HCT116 (cell line): ENCODE measurements at regions not wholly inside any gene's neighbourhood (a gene's known extent, or its start where the extent isn't known, plus 50 kb on each side); places are given as distances from the start of the nearest gene placed in this dataset.

Experiments
- ATAC-seq: fragments of 200-7000 bp; cut with Tn5 transposase; 2 replicates; pipeline ENCODE4 v1.9.1; 2020; ENCODE audit warnings: mild to moderate bottlenecking, moderate library complexity
- BruUV-seq: library from RNA; stranded (reverse); fragments of 400-500 nt; replicated peaks from 2 replicates; lab custom pipeline; 2021; lab: Mats Ljungman, UMichigan
- CTCF ChIA-PET: fragments of 300-600 bp; sonication (Branson Sonifier 250); formaldehyde crosslinking; loops from one replicate; lab custom pipeline; 2021; ENCODE audit warnings: antibody characterized with exemption; lab: Charles Lee
- POLR2A ChIA-PET: fragments of 300-600, 350-600 bp; sonication (Branson Sonifier 250); formaldehyde crosslinking; loops from one replicate; lab custom pipeline; 2021; ENCODE audit warnings: antibody characterized with exemption; lab: Charles Lee
- RAD21 ChIA-PET, 2 experiments: fragments of 300-600 bp; sonication (Branson Sonifier 250); formaldehyde crosslinking; loops; one replicate each; lab custom pipeline; 2023; ENCODE audit warnings: low total read pairs in 2 of 2; ENCODE audit not compliant: uncharacterized antibody in 2 of 2, unreplicated experiment in 2 of 2, low non-redundant PET in 1 of 2; lab: Charles Lee
- DNase-seq: peaks from one replicate; pipeline ENCODE4 v3.0.0-alpha.2; 2010; ENCODE audit warnings: low read depth, low spot score
- H2AFZ ChIP-seq: fragments of 200-600 bp; shearing (Covaris generic), sonication (generic); 2 replicates; pipeline ENCODE4 v1.6.1; 2017; ENCODE audit warnings: low read depth, mixed run types, mixed read lengths, antibody characterized with exemption, low read length; ENCODE audit not compliant: poor library complexity, severe bottlenecking
- H3K27ac ChIP-seq: 2 replicates; pipeline ENCODE4 v1.5.1; 2012; ENCODE audit warnings: low read depth, low read length
- H3K27me3 ChIP-seq: fragments of 200-600 bp; sonication (generic); 2 replicates; pipeline ENCODE4 v1.6.1; 2016; ENCODE audit warnings: mixed run types, low read length, mixed read lengths; ENCODE audit not compliant: insufficient read depth
- H3K36me3 ChIP-seq, 2 experiments: fragments of 200-500 bp in 1 of 2; fragments of 200-600 bp in 1 of 2; sonication (Bioruptor generic) in 1 of 2; sonication (generic) in 1 of 2; 2 replicates each; pipeline versions ENCODE4 v1.5.1 to v1.6.1; 2014 to 2016; ENCODE audit warnings: low read length in 2 of 2, inconsistent platforms in 1 of 2, mixed read lengths in 1 of 2, mixed run types in 1 of 2; ENCODE audit not compliant: insufficient read depth in 2 of 2, control insufficient read depth in 1 of 2
- H3K4me1 ChIP-seq, 2 experiments: fragments of 200-600 bp in 1 of 2; sonication (generic) in 1 of 2; 2 replicates each; pipeline versions ENCODE4 v1.5.1 to v1.6.1; 2012 to 2017; ENCODE audit warnings: low read length in 2 of 2, inconsistent platforms in 1 of 2, mild to moderate bottlenecking in 1 of 2, mixed read lengths in 1 of 2, mixed run types in 1 of 2, moderate library complexity in 1 of 2; ENCODE audit not compliant: insufficient read depth in 2 of 2, control insufficient read depth in 1 of 2
- H3K4me2 ChIP-seq: fragments of 200-600 bp; sonication (generic); 2 replicates; pipeline ENCODE4 v1.6.1; 2017; ENCODE audit warnings: mixed run types, low read length, mixed read lengths
- H3K4me3 ChIP-seq, 2 experiments: fragments of 200-600 bp in 1 of 2; sonication (generic) in 1 of 2; replicated peaks in 1 of 2; 2 replicates each; pipeline ENCODE4 v1.5.1; 2011 to 2016; ENCODE audit warnings: low read length in 2 of 2, control low read depth in 1 of 2, low read depth in 1 of 2, mild to moderate bottlenecking in 1 of 2, mixed read lengths in 1 of 2, mixed run types in 1 of 2
- H3K79me2 ChIP-seq: fragments of 200-600 bp; sonication (generic); 2 replicates; pipeline ENCODE4 v1.6.1; 2017; ENCODE audit warnings: mild to moderate bottlenecking, mixed run types, low read length, moderate library complexity, mixed read lengths; ENCODE audit not compliant: insufficient read depth
- H3K9ac ChIP-seq: fragments of 200-600 bp; sonication (generic); 2 replicates; pipeline ENCODE4 v1.6.1; 2016; ENCODE audit warnings: low read length, mixed read lengths
- H3K9me2 ChIP-seq: fragments of 200-600 bp; sonication (generic), shearing (Covaris generic); 2 replicates; pipeline ENCODE4 v1.6.1; 2017; ENCODE audit warnings: mixed run types, mild to moderate bottlenecking, moderate library complexity; ENCODE audit not compliant: insufficient read depth
- H3K9me3 ChIP-seq, 2 experiments: fragments of 200-500 bp in 1 of 2; fragments of 200-600 bp in 1 of 2; sonication (Bioruptor generic) in 1 of 2; sonication (generic) in 1 of 2; 2 replicates each; pipeline ENCODE4 v1.6.1; 2014 to 2017; ENCODE audit warnings: low read length in 2 of 2, mixed read lengths in 2 of 2, inconsistent platforms in 1 of 2, low read depth in 1 of 2, mild to moderate bottlenecking in 1 of 2, mixed run types in 1 of 2, moderate library complexity in 1 of 2; ENCODE audit not compliant: control insufficient read depth in 1 of 2, insufficient read depth in 1 of 2
- H4K20me1 ChIP-seq: fragments of 200-600 bp; sonication (generic), shearing (Covaris generic); 2 replicates; pipeline ENCODE4 v1.6.1; 2017; ENCODE audit warnings: mixed run types, mild to moderate bottlenecking, moderate library complexity; ENCODE audit not compliant: insufficient read depth
- ATF3 ChIP-seq: IDR thresholded peaks from 2 replicates; pipeline ENCODE4 v1.6.1; 2012
- CEBPB ChIP-seq: IDR thresholded peaks from 2 replicates; pipeline ENCODE4 v1.6.1; 2012; ENCODE audit warnings: low read depth
- FOSL1 ChIP-seq: IDR thresholded peaks from 2 replicates; pipeline ENCODE4 v1.6.1; 2012; ENCODE audit warnings: low read depth
- JUND ChIP-seq: IDR thresholded peaks from 2 replicates; pipeline ENCODE4 v1.6.1; 2012
- POLR2AphosphoS5 ChIP-seq: IDR thresholded peaks from 2 replicates; pipeline ENCODE4 v1.6.1; 2011; ENCODE audit warnings: mild to moderate bottlenecking, low read depth, low read length, moderate library complexity
- REST ChIP-seq: IDR thresholded peaks from 2 replicates; pipeline ENCODE4 v1.6.1; 2012; ENCODE audit warnings: low read depth
- SRF ChIP-seq: IDR thresholded peaks from 2 replicates; pipeline ENCODE4 v1.6.1; 2012; ENCODE audit warnings: low read depth
- ZFX ChIP-seq: fragments of 450-650 bp; IDR thresholded peaks from 2 replicates; pipeline ENCODE4 v1.6.1; 2017
- ZNF274 ChIP-seq: fragments of 200-500 bp; sonication (Bioruptor generic); IDR thresholded peaks from 2 replicates; pipeline ENCODE4 v1.6.1; 2014; ENCODE audit warnings: mild to moderate bottlenecking, low read depth, low read length, inconsistent platforms
- intact Hi-C: fragments of 100-400 bp; cut with micrococcal nuclease; formaldehyde crosslinking; loops from 2 replicates; pipeline ENCODE4 v1.10.0; 2022

GRCh38 chr3:180311242-180311641, 274.5 kb upstream of the PEX5L start:
- no peaks in the 10 kb centered on the region for H3K9me3 ChIP-seq
- no peaks in the 10 kb centered on the region for H4K20me1 ChIP-seq
- ATAC-seq (no peak), DNase-seq (no peak)
- CTCF ChIA-PET, result no interaction called here
- POLR2A ChIA-PET, result no interaction called here
- intact Hi-C loops, result no loop called here
- H3K36me3 ChIP-seq, result no peaks in the 10 kb centered on the region
- H3K9ac ChIP-seq, result no peak overlapping the region
- BruUV-seq, result no TSS peak
- TF ChIP-seq POLR2AphosphoS5, result no peak
- TF ChIP-seq FOSL1, result no peak
- TF ChIP-seq REST, result no peak
- TF ChIP-seq ZFX, result no peak
- TF ChIP-seq ATF3, result no peak
- no peak for TF ChIP-seq ZNF274
- TF ChIP-seq SRF, result no peak
- no peak for TF ChIP-seq JUND
- no peak for TF ChIP-seq CEBPB
- H3K9me2 ChIP-seq, result no peaks in the 10 kb centered on the region
- H3K27ac ChIP-seq, result no peak overlapping the region
- RAD21 ChIA-PET, result no interaction called here
- no peak overlapping the region for H2AFZ ChIP-seq
- no peak overlapping the region for H3K4me3 ChIP-seq
- H3K79me2 ChIP-seq, result no peaks in the 10 kb centered on the region
- peaks cover 7% of the 10 kb centered on the region for H3K27me3 ChIP-seq
- no peaks in the 10 kb centered on the region for H3K4me1 ChIP-seq
- H3K4me2 ChIP-seq, result no peak overlapping the region
